Hematopoietic multipotent progenitor cell (in vitro differentiated cells): ENCODE measurements at regions not wholly inside any gene's neighbourhood (a gene's known extent, or its start where the extent isn't known, plus 50 kb on each side); places are given as distances from the start of the nearest gene placed in this dataset.
"Not testable (repeated sequence)": the region's sequence is repeated elsewhere in the genome, so short reads cannot be mapped to it uniquely, and the experiment has no call there.

Experiments
- DNase-seq, 3 donors: peaks; one replicate each; pipeline ENCODE4 v3.0.0-alpha.2; 2011 to 2015; ENCODE audit warnings: low read depth in 2 of 3, low spot score in 2 of 3

DNA sequence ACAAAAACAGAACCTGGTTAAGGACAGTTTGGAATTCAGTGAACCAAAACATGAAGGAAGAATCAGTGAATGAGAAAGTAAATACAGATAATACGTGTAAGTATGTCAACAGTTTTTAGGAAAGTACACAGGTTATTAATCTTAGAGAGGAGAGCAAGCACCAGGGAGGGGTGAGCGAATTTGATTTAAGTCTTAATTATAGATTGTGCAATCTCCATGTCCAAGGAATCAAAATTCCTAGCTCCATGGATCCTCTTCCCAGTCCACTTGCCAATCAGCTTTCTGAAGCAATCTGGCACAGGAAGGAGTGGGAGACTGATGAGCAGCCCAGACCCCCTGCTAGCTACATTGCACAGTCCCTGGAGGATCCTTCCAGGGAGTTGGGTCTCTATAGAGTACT, 346.4 kb downstream of the SETD4 start:
- no peak for DNase-seq

- DNase-seq: no peak
These were observed 348.7 kb downstream of the SETD4 start for GRCh38 chr21:35711661-35712060.

DNA sequence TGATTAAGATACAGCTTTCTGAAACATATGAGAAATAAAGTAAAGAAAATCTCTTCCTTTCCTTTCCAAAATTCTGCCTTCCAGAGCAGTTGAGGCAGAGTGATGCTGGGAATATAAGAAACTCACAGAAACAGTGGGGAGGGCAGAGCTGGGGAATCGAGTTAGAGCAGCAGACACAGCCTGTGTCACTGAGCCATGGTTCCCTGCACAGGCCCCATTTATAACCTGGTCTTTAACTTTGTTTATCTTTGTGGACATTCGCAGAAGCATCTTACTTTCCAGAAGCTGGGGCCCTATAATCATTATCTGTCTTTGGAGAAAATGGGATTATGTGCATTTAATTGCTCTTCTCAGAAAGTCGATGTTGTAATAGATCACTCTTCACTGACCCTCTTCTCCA, 349.1 kb downstream of the SETD4 start:
- DNase-seq: no peak

DNA sequence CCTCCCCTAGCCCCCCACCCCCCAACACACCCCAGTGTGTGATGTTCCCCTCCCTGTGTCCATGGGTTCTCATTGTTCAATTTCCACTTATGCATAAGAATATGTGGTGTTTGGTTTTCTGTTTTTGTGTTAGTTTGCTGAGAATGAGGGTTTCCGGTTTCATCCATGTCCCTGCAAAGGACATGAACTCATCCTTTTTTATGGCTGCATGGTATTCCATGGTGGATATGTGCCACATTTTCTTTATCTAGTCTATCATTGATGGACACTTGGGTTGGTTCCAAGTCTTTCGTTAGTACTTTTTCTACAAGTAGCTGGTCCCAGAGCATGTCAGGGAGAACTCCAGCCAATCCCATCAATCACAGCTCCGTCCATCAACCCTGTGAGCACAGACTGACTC, 350.3 kb downstream of the SETD4 start:
- not testable (repeated sequence) for DNase-seq

DNA sequence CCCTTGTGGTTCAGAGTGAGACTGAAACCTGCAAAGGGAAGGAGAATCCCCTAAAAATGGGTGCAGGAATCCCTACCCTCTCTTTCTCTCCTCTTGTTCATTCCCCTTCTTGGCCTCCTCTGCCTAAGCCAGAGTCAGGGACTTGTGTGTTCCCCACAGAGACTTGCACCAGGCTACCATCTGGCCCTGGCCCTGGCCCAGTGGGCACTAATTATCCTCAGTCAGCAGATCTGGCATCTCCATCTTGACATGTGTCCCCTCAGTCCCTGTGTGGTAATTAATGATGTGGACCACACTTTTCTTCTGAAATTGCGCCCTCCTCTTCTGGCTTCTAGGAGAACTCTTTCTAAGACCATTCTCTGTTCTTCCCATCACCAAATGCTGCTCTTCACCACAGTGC, 354.4 kb downstream of the SETD4 start:
- no peak for DNase-seq

GRCh38 chr21:35705237-35705887, 355.0 kb downstream of the SETD4 start:
- DNase-seq: no peak

GRCh38 chr21:35703704-35704103, 356.6 kb downstream of the SETD4 start:
- no peak for DNase-seq

DNA sequence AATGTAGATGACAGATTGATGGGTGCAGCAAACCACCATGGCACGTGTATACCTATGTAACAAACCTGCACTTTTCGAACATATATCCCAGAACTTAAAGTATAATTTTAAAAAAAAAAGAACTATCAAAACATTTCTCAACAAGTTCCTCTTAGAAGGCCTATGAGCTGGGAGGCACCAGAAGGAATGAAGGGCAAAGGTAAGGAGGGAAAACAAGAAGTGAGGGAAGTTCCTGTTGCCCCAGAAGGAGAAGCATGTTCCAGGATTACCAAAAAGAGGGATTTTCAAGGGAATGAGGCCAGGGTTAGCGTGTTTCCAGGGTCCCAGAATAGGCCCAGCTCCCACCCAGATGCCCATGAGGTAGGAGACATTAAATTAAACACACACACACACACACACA, 361.0 kb downstream of the SETD4 start:
- no peak for DNase-seq

GRCh38 chr21:35697321-35697808, 363.0 kb downstream of the SETD4 start:
- DNase-seq: peak in 2 of 3 donors; percentile 53 to 75

DNA sequence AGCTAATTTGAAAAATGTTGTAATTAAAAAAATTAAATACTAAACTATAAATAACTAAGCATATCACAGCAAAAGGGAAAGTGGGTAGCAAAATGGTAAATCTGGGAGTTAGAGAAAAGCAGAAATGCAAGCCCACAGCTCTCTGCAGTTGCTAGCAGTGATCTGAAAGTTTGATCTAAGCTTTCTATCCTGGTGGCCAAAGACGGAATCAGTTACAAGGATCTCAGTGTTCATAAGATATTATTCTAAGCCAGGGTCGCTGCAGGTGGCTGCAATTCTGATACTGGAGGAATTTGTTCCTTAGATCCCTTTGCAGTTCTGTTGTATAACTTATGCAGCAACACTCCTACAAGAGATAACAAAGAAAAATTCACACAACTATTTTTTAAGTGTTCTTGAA, 363.7 kb downstream of the SETD4 start:
- peak in 1 of 3 donors; percentile 35 for DNase-seq

DNA sequence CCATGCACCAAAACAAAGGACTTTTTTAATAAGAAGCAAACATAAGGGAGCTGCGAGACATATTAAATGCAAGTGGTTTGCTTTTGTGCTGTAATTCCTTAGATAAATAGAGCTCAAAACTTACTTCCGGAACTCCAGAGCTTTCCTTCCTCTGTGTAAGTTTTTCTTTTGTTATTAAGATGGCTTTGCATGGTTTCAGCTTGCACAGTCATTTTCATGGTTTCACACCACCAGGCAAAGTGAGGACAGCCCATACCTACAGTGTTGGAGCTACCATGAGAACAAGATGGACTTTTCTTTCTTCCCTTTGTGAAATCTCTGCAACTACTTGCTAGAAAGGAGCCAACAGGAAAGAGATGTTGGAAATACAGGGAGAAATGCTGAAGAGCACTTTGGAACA, 368.0 kb downstream of the SETD4 start:
- no peak for DNase-seq

- DNase-seq: no peak
These were observed 369.9 kb downstream of the SETD4 start for GRCh38 chr21:35690436-35690835.

DNA sequence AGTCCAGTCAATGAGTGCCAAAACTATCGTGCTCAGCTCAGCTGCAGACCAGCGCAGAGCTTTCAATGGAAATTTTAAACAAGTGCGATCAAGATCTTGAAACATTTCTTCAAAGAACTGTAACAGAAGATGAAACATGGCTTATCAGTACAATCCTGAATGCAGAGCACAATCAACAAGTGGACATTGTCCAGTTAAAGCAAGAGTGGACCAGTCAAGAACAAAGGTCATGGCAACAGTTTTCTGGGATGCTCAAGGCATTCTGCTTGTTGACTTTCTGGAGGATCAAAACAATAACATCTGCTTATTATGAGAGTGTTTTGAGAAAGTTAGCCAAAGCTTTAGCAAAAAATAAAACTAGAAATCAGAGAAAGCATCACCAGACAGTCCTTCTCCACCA, 374.2 kb downstream of the SETD4 start:
- no peak for DNase-seq

- no peak for DNase-seq
These were observed 376.5 kb downstream of the SETD4 start for GRCh38 chr21:35683664-35684304.

- DNase-seq: no peak
These were observed 377.3 kb downstream of the SETD4 start for GRCh38 chr21:35682904-35683549.

DNA sequence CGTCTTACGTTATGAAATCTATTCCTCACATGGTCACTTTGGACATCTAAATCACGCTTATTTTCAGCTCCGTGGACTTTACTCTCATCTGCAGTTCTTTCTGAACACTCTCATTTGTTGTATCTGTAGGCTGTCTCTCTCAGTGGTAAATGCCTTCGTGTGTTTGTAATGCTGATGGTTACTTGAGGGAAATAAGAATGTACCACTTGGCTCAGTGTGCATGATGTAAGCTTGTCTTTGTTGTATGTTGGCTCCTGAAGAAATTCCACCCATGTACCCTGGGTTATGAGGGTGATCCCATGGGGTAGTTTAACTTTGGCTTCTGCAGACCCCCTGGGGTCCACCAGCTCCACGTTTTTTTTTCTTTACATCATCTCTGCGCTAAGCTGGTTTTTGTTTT, 378.4 kb downstream of the SETD4 start:
- no peak for DNase-seq

- no peak for DNase-seq
These were observed 381.2 kb downstream of the SETD4 start for GRCh38 chr21:35679076-35679475.

- no peak for DNase-seq
These were observed 381.9 kb downstream of the SETD4 start for GRCh38 chr21:35678393-35678792.

- DNase-seq: no peak
These were observed 383.0 kb downstream of the SETD4 start for GRCh38 chr21:35677298-35677841.

DNA sequence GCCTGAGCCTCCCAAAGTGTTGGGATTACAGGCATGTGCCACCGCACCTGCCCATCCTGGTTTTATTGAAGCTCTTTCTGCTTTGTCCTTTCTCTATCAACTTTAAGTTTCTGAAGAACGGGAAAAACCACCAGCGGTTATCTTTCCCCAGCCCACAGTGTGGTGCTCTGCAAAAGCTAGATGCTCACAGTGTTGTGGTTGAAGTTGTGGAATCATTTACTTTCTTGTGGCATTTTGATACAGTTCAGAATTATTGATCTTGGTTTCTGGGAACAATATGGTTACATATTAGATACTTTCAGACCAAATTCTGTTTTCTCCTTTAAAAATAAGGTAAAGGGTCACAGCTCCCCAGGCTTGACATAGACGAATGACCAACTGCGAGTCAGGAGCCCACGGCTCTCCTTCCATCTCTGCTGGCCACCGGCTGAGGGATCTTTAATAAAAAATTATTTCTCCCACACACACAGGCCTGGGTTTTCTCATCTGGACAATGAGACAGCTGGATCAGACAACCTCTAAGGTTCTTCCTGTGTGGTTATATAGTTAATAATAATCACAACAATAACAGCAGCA, 385.3 kb downstream of the SETD4 start:
- no peak for DNase-seq

DNA sequence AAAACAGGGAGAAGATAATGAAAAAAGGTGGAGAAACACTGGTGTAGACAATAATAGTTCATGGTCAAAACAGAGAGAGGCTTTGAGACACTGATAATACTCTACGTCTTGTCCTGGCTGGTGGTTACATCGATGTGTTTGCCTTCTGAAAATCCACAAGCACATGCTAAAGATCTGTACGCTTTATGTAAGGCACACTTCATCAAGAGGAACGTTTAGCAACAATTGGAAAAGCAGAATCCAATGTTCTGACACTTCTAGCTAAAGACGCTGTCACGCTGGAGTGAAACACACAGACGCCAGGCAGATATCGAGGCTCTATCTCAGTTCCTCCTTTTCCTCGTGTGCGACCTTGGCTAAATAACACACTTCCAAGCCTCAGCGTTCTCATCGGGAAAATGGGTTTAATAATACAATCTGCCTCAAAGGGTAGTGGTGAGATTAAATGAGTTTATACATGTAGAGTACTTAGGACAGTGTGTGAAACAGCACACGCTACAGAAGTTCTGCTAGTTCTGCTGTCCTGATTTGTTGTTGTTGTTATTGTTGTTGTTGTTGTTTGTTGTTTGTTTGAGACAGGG, 386.1 kb downstream of the SETD4 start:
- DNase-seq: no peak
